ENCODE measurements at regions not wholly inside any gene's neighbourhood (a gene's known extent, or its start where the extent isn't known, plus 50 kb on each side); places are given as distances from the start of the nearest gene placed in this dataset.
"Not testable (repeated sequence)": the region's sequence is repeated elsewhere in the genome, so short reads cannot be mapped to it uniquely, and the experiment has no call there.

GRCh38 chrX:838666-839065, 208.1 kb downstream of the SHOX start:
- not testable (repeated sequence) for H3K9me3 ChIP-seq (ENCODE audit: control insufficient read depth in 3 of 3, low read length in 3 of 3); H3K27ac ChIP-seq (ENCODE audit: low read depth, low read length); H3K4me1 ChIP-seq (ENCODE audit: control insufficient read depth in 3 of 3, insufficient read depth in 3 of 3, low read length in 3 of 3); H3K9ac ChIP-seq (ENCODE audit: low read depth in 1 of 3, low read length in 3 of 3); H3K4me3 ChIP-seq (ENCODE audit: low read length in 3 of 3); H3K36me3 ChIP-seq (ENCODE audit: control insufficient read depth in 3 of 3, insufficient read depth in 3 of 3, low read length in 3 of 3); H3K27me3 ChIP-seq (ENCODE audit: control insufficient read depth in 3 of 3, insufficient read depth in 3 of 3, low read length in 3 of 3)

- H3K9me3 ChIP-seq (ENCODE audit: control insufficient read depth in 3 of 3, low read length in 3 of 3); H3K4me1 ChIP-seq (ENCODE audit: control insufficient read depth in 3 of 3, insufficient read depth in 3 of 3, low read length in 3 of 3); H3K9ac ChIP-seq (ENCODE audit: low read depth in 1 of 3, low read length in 3 of 3); H3K36me3 ChIP-seq (ENCODE audit: control insufficient read depth in 3 of 3, insufficient read depth in 3 of 3, low read length in 3 of 3); H3K4me3 ChIP-seq (ENCODE audit: low read length in 3 of 3); H3K27me3 ChIP-seq (ENCODE audit: control insufficient read depth in 3 of 3, insufficient read depth in 3 of 3, low read length in 3 of 3); H3K27ac ChIP-seq (ENCODE audit: low read depth, low read length): not testable (repeated sequence)
These were observed 205.3 kb downstream of the SHOX start for GRCh38 chrX:835857-836256.

- H3K27me3 ChIP-seq (ENCODE audit: control insufficient read depth in 3 of 3, insufficient read depth in 3 of 3, low read length in 3 of 3), result no peaks in the 10 kb centered on the region
- H3K9me3 ChIP-seq (ENCODE audit: control insufficient read depth in 3 of 3, low read length in 3 of 3), result peaks cover 0 to 2% (median 0%) of the 10 kb centered on the region in 3 donors
- H3K27ac ChIP-seq (ENCODE audit: low read depth, low read length), result no peak overlapping the region
- no peak overlapping the region for H3K9ac ChIP-seq (ENCODE audit: low read depth in 1 of 3, low read length in 3 of 3)
- H3K36me3 ChIP-seq (ENCODE audit: control insufficient read depth in 3 of 3, insufficient read depth in 3 of 3, low read length in 3 of 3), result no peaks in the 10 kb centered on the region
- H3K4me3 ChIP-seq (ENCODE audit: low read length in 3 of 3), result no peak overlapping the region
- peaks cover 0 to 2% (median 0%) of the 10 kb centered on the region in 3 donors for H3K4me1 ChIP-seq (ENCODE audit: control insufficient read depth in 3 of 3, insufficient read depth in 3 of 3, low read length in 3 of 3)
These were observed 199.9 kb downstream of the SHOX start for GRCh38 chrX:830532-830931.

GRCh38 chrX:829145-829544, 198.6 kb downstream of the SHOX start:
- Histone ChIP-seq H3K4me3 (ENCODE audit: low read length in 3 of 3) (no peak overlapping the region), H3K27me3 (ENCODE audit: control insufficient read depth in 3 of 3, insufficient read depth in 3 of 3, low read length in 3 of 3) (no peaks in the 10 kb centered on the region), H3K27ac (ENCODE audit: low read depth, low read length) (no peak overlapping the region), H3K9ac (ENCODE audit: low read depth in 1 of 3, low read length in 3 of 3) (no peak overlapping the region), H3K4me1 (ENCODE audit: control insufficient read depth in 3 of 3, insufficient read depth in 3 of 3, low read length in 3 of 3) (peaks cover 0 to 2% (median 0%) of the 10 kb centered on the region in 3 donors), H3K36me3 (ENCODE audit: control insufficient read depth in 3 of 3, insufficient read depth in 3 of 3, low read length in 3 of 3) (no peaks in the 10 kb centered on the region), H3K9me3 (ENCODE audit: control insufficient read depth in 3 of 3, low read length in 3 of 3) (peaks cover 0 to 2% (median 0%) of the 10 kb centered on the region in 3 donors)

- H3K9me3 ChIP-seq (ENCODE audit: control insufficient read depth in 3 of 3, low read length in 3 of 3), result peaks cover 0 to 2% (median 0%) of the 10 kb centered on the region in 3 donors
- H3K4me1 ChIP-seq (ENCODE audit: control insufficient read depth in 3 of 3, insufficient read depth in 3 of 3, low read length in 3 of 3), result peaks cover 0 to 2% (median 0%) of the 10 kb centered on the region in 3 donors
- H3K36me3 ChIP-seq (ENCODE audit: control insufficient read depth in 3 of 3, insufficient read depth in 3 of 3, low read length in 3 of 3), result no peaks in the 10 kb centered on the region
- H3K27me3 ChIP-seq (ENCODE audit: control insufficient read depth in 3 of 3, insufficient read depth in 3 of 3, low read length in 3 of 3), result no peaks in the 10 kb centered on the region
- no peak overlapping the region for H3K9ac ChIP-seq (ENCODE audit: low read depth in 1 of 3, low read length in 3 of 3)
- H3K27ac ChIP-seq (ENCODE audit: low read depth, low read length), result no peak overlapping the region
- H3K4me3 ChIP-seq (ENCODE audit: low read length in 3 of 3), result no peak overlapping the region
These were observed 197.9 kb downstream of the SHOX start for GRCh38 chrX:828411-828959.

GRCh38 chrX:826448-826847, 195.9 kb downstream of the SHOX start:
- Histone ChIP-seq H3K4me1 (ENCODE audit: control insufficient read depth in 3 of 3, insufficient read depth in 3 of 3, low read length in 3 of 3) (peaks cover 0 to 2% (median 0%) of the 10 kb centered on the region in 3 donors), H3K36me3 (ENCODE audit: control insufficient read depth in 3 of 3, insufficient read depth in 3 of 3, low read length in 3 of 3) (no peaks in the 10 kb centered on the region), H3K27me3 (ENCODE audit: control insufficient read depth in 3 of 3, insufficient read depth in 3 of 3, low read length in 3 of 3) (no peaks in the 10 kb centered on the region), H3K9me3 (ENCODE audit: control insufficient read depth in 3 of 3, low read length in 3 of 3) (peaks cover 0 to 2% (median 2%) of the 10 kb centered on the region in 3 donors), H3K27ac (ENCODE audit: low read depth, low read length) (no peak overlapping the region), H3K9ac (ENCODE audit: low read depth in 1 of 3, low read length in 3 of 3) (no peak overlapping the region), H3K4me3 (ENCODE audit: low read length in 3 of 3) (no peak overlapping the region)

- Histone ChIP-seq H3K9ac (ENCODE audit: low read depth in 1 of 3, low read length in 3 of 3) (no peak overlapping the region), H3K4me3 (ENCODE audit: low read length in 3 of 3) (no peak overlapping the region), H3K9me3 (ENCODE audit: control insufficient read depth in 3 of 3, low read length in 3 of 3) (peaks cover 2 to 3% (median 2%) of the 10 kb centered on the region in 3 donors), H3K27ac (ENCODE audit: low read depth, low read length) (no peak overlapping the region), H3K27me3 (ENCODE audit: control insufficient read depth in 3 of 3, insufficient read depth in 3 of 3, low read length in 3 of 3) (no peaks in the 10 kb centered on the region), H3K4me1 (ENCODE audit: control insufficient read depth in 3 of 3, insufficient read depth in 3 of 3, low read length in 3 of 3) (peaks cover 0 to 2% (median 0%) of the 10 kb centered on the region in 3 donors), H3K36me3 (ENCODE audit: control insufficient read depth in 3 of 3, insufficient read depth in 3 of 3, low read length in 3 of 3) (no peaks in the 10 kb centered on the region)
These were observed 195.4 kb downstream of the SHOX start for GRCh38 chrX:825991-826390.

GRCh38 chrX:823073-823472, 192.5 kb downstream of the SHOX start:
- not testable (repeated sequence) for H3K27me3 ChIP-seq (ENCODE audit: control insufficient read depth in 3 of 3, insufficient read depth in 3 of 3, low read length in 3 of 3); H3K9ac ChIP-seq (ENCODE audit: low read depth in 1 of 3, low read length in 3 of 3); H3K4me1 ChIP-seq (ENCODE audit: control insufficient read depth in 3 of 3, insufficient read depth in 3 of 3, low read length in 3 of 3); H3K27ac ChIP-seq (ENCODE audit: low read depth, low read length); H3K4me3 ChIP-seq (ENCODE audit: low read length in 3 of 3); H3K36me3 ChIP-seq (ENCODE audit: control insufficient read depth in 3 of 3, insufficient read depth in 3 of 3, low read length in 3 of 3); H3K9me3 ChIP-seq (ENCODE audit: control insufficient read depth in 3 of 3, low read length in 3 of 3)

- peaks cover 0 to 6% (median 3%) of the 10 kb centered on the region in 3 donors for H3K9me3 ChIP-seq (ENCODE audit: control insufficient read depth in 3 of 3, low read length in 3 of 3)
- no peaks in the 10 kb centered on the region for H3K36me3 ChIP-seq (ENCODE audit: control insufficient read depth in 3 of 3, insufficient read depth in 3 of 3, low read length in 3 of 3)
- H3K27me3 ChIP-seq (ENCODE audit: control insufficient read depth in 3 of 3, insufficient read depth in 3 of 3, low read length in 3 of 3), result no peaks in the 10 kb centered on the region
- no peak overlapping the region for H3K9ac ChIP-seq (ENCODE audit: low read depth in 1 of 3, low read length in 3 of 3)
- H3K27ac ChIP-seq (ENCODE audit: low read depth, low read length), result no peak overlapping the region
- H3K4me3 ChIP-seq (ENCODE audit: low read length in 3 of 3), result no peak overlapping the region
- H3K4me1 ChIP-seq (ENCODE audit: control insufficient read depth in 3 of 3, insufficient read depth in 3 of 3, low read length in 3 of 3), result peaks cover 0 to under 1% (median 0%) of the 10 kb centered on the region in 3 donors
These were observed 190.9 kb downstream of the SHOX start for GRCh38 chrX:821327-822107.

GRCh38 chrX:819684-820083, 189.1 kb downstream of the SHOX start:
- no peaks in the 10 kb centered on the region for H3K36me3 ChIP-seq (ENCODE audit: control insufficient read depth in 3 of 3, insufficient read depth in 3 of 3, low read length in 3 of 3)
- no peak overlapping the region for H3K9ac ChIP-seq (ENCODE audit: low read depth in 1 of 3, low read length in 3 of 3)
- H3K4me3 ChIP-seq (ENCODE audit: low read length in 3 of 3), result no peak overlapping the region
- H3K27me3 ChIP-seq (ENCODE audit: control insufficient read depth in 3 of 3, insufficient read depth in 3 of 3, low read length in 3 of 3), result no peaks in the 10 kb centered on the region
- no peaks in the 10 kb centered on the region for H3K4me1 ChIP-seq (ENCODE audit: control insufficient read depth in 3 of 3, insufficient read depth in 3 of 3, low read length in 3 of 3)
- H3K9me3 ChIP-seq (ENCODE audit: control insufficient read depth in 3 of 3, low read length in 3 of 3), result peaks cover 2 to 6% (median 3%) of the 10 kb centered on the region in 3 donors
- H3K27ac ChIP-seq (ENCODE audit: low read depth, low read length), result no peak overlapping the region

All from skeletal muscle tissue (tissue), 3 donors.